C4-2B (cell line): ENCODE measurements at regions not wholly inside any gene's neighbourhood (a gene's known extent, or its start where the extent isn't known, plus 50 kb on each side); places are given as distances from the start of the nearest gene placed in this dataset.

ENCODE experiments used
- ZFX ChIP-seq: fragments of 450-650 bp; IDR thresholded peaks from 2 replicates; pipeline ENCODE4 v1.6.1; 2017
- TF ChIP-seq, protein P1 (sequence below): fragments of 450-650 bp; conservative IDR thresholded peaks from 2 replicates; pipeline ENCODE4 v1.5.1; 2017; ENCODE audit warnings: mild to moderate bottlenecking

DNA sequence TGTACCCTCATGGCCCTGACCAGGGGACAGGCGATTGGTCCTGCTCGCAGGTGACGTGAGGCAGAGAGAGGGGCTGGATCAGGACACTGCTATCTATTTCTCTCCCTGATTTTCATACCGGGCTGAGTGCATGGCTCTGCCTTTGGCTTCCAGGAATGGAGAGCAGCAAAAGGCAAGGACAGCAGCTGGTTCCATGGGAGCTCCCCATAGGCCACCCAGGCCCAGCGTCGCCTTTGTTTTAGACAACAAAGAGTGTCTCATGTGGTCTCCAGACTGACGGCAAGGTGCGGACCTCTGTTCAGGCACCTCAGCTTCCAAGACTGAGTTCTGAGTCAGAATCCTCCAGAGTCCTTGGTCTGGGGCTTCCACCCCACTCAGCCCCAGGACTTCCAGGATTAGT, 123.1 kb downstream of the VEGFA start:
- TF ChIP-seq, protein P1, sequence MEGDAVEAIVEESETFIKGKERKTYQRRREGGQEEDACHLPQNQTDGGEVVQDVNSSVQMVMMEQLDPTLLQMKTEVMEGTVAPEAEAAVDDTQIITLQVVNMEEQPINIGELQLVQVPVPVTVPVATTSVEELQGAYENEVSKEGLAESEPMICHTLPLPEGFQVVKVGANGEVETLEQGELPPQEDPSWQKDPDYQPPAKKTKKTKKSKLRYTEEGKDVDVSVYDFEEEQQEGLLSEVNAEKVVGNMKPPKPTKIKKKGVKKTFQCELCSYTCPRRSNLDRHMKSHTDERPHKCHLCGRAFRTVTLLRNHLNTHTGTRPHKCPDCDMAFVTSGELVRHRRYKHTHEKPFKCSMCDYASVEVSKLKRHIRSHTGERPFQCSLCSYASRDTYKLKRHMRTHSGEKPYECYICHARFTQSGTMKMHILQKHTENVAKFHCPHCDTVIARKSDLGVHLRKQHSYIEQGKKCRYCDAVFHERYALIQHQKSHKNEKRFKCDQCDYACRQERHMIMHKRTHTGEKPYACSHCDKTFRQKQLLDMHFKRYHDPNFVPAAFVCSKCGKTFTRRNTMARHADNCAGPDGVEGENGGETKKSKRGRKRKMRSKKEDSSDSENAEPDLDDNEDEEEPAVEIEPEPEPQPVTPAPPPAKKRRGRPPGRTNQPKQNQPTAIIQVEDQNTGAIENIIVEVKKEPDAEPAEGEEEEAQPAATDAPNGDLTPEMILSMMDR = no peak
- TF ChIP-seq ZFX = no peak
